HepG2 (cell line): ENCODE measurements at regions not wholly inside any gene's neighbourhood (a gene's known extent, or its start where the extent isn't known, plus 50 kb on each side); places are given as distances from the start of the nearest gene placed in this dataset.

Source experiments
- ATAC-seq: fragments of 200-7000 bp; cut with Tn5 transposase; 3 replicates; pipeline ENCODE4 v1.9.1; 2020; ENCODE audit warnings: mild to moderate bottlenecking, moderate library complexity
- BruUV-seq: library from RNA; stranded (reverse); fragments of 400-500 nt; replicated peaks from 2 replicates; lab custom pipeline; 2021; lab: Mats Ljungman, UMichigan
- CTCF ChIA-PET: fragments of 300-600 bp; formaldehyde crosslinking; extraction: SDS; loops from one replicate; lab custom pipeline; 2021; ENCODE audit warnings: low total read pairs, inconsistent platforms, low intra/inter-chr PET ratio; lab: Yijun Ruan, JAX
- POLR2A ChIA-PET: fragments of 350-600 bp; sonication (Branson Sonifier 250); formaldehyde crosslinking; loops from one replicate; lab custom pipeline; 2020; ENCODE audit warnings: antibody characterized with exemption, inconsistent platforms; lab: Yijun Ruan, JAX
- DNase-seq: peaks from one replicate; pipeline ENCODE4 v3.0.0-alpha.2; 2015; ENCODE audit warnings: low spot score
- FAIRE-seq: peaks from 3 replicates; lab custom pipeline; 2011; peaks lifted over from hg19 to GRCh38; lab: Jason Lieb, UNC
- H2AFZ ChIP-seq: one replicate; pipeline ENCODE4 v1.6.1; 2011; ENCODE audit warnings: low read length, inconsistent platforms
- H3K27ac ChIP-seq: fragments of 300-600 bp; 3 replicates; pipeline ENCODE4 v1.8.0; 2011; ENCODE audit warnings: mixed run types, mild to moderate bottlenecking, mixed read lengths, low read length, inconsistent platforms; ENCODE audit not compliant: insufficient read depth; ENCODE audit errors: extremely low read length
- H3K27me3 ChIP-seq, 2 experiments: fragments of 200-600 bp in 1 of 2; 2 replicates in 1 of 2; 3 replicates in 1 of 2; pipeline versions ENCODE4 v1.6.0 to v1.8.0; 2011; ENCODE audit warnings: low read length in 2 of 2, mild to moderate bottlenecking in 2 of 2, moderate library complexity in 2 of 2, inconsistent platforms in 1 of 2; ENCODE audit not compliant: insufficient read depth in 2 of 2, control insufficient read depth in 1 of 2
- H3K36me3 ChIP-seq, 2 experiments: fragments of 200-600 bp in 1 of 2; replicated peaks in 1 of 2; 2 replicates in 1 of 2; 3 replicates in 1 of 2; pipeline versions ENCODE4 v1.5.1 to v1.8.0; 2011; ENCODE audit warnings: low read length in 2 of 2, inconsistent platforms in 1 of 2; ENCODE audit not compliant: insufficient read depth in 2 of 2, control insufficient read depth in 1 of 2
- H3K4me1 ChIP-seq: 2 replicates; pipeline ENCODE4 v1.5.1; 2012; ENCODE audit warnings: low read length, inconsistent platforms; ENCODE audit not compliant: insufficient read depth
- H3K4me2 ChIP-seq: 2 replicates; pipeline ENCODE4 v1.6.0; 2011; ENCODE audit warnings: low read depth, low read length, inconsistent platforms
- H3K4me3 ChIP-seq, 3 experiments: fragments of 200-600 bp in 1 of 3; sonication (generic), shearing (Covaris generic) in 1 of 3; replicated peaks in 1 of 3; 2 replicates each; pipeline ENCODE4 v1.5.1; 2011 to 2016; ENCODE audit warnings: low read length in 3 of 3, inconsistent platforms in 2 of 3, low read depth in 2 of 3, mild to moderate bottlenecking in 2 of 3, control low read depth in 1 of 3, mixed read lengths in 1 of 3; ENCODE audit not compliant: insufficient read depth in 1 of 3
- H3K79me2 ChIP-seq: one replicate; pipeline ENCODE4 v1.6.1; 2011; ENCODE audit warnings: low read length, inconsistent platforms; ENCODE audit not compliant: insufficient read depth
- H3K9ac ChIP-seq: 2 replicates; pipeline ENCODE4 v1.6.0; 2011; ENCODE audit warnings: mild to moderate bottlenecking, low read depth, low read length, inconsistent platforms; ENCODE audit not compliant: insufficient read depth
- H3K9me3 ChIP-seq: 2 replicates; pipeline ENCODE4 v1.5.1; 2012; ENCODE audit warnings: mild to moderate bottlenecking, low read length
- H4K20me1 ChIP-seq: 2 replicates; pipeline ENCODE4 v1.6.0; 2011; ENCODE audit warnings: inconsistent platforms, mild to moderate bottlenecking, low read length, moderate library complexity; ENCODE audit not compliant: insufficient read depth
- HES4 ChIP-seq: sonication (generic); formaldehyde crosslinking; IDR thresholded peaks from 2 replicates; pipeline ENCODE4 v1.9.0; 2021; ENCODE audit warnings: mild to moderate bottlenecking, missing genetic modification reagents, borderline replicate concordance
- KLF13 ChIP-seq: sonication (generic); formaldehyde crosslinking; IDR thresholded peaks from 2 replicates; pipeline ENCODE4 v1.4.0; 2020; ENCODE audit warnings: mild to moderate bottlenecking, missing genetic modification reagents
- PHF21A ChIP-seq: sonication (generic); formaldehyde crosslinking; IDR thresholded peaks from 2 replicates; pipeline ENCODE4 v1.5.0; 2020; ENCODE audit warnings: mild to moderate bottlenecking, missing genetic modification reagents
- SRSF9 ChIP-seq: fragments of 200-400 bp; formaldehyde crosslinking; IDR thresholded peaks from 2 replicates; pipeline ENCODE4 v1.6.1; 2018; ENCODE audit warnings: borderline replicate concordance, mild to moderate bottlenecking, low read depth, low read length; ENCODE audit not compliant: insufficient read depth, poor library complexity, severe bottlenecking
- ZFP36L2 ChIP-seq: sonication (generic); formaldehyde crosslinking; IDR thresholded peaks from 2 replicates; pipeline ENCODE4 v1.4.0; 2020; ENCODE audit warnings: missing genetic modification reagents
- ZNF564 ChIP-seq: sonication (generic); formaldehyde crosslinking; IDR thresholded peaks from 2 replicates; pipeline ENCODE4 v1.8.1; 2023; ENCODE audit warnings: mild to moderate bottlenecking, missing genetic modification reagents
- ZNF607 ChIP-seq: sonication (generic); formaldehyde crosslinking; IDR thresholded peaks from 2 replicates; pipeline ENCODE4 v1.5.1; 2020; ENCODE audit warnings: missing genetic modification reagents, mild to moderate bottlenecking, borderline replicate concordance
- ZNF792 ChIP-seq: IDR thresholded peaks from 2 replicates; pipeline ENCODE4 v1.6.1; 2016
- WGBS: methylation state at CpG from one replicate; pipeline ENCODE4 v1.1.6; 2017; ENCODE audit warnings: low lambda C conversion rate; 5-methylcytosine and 5-hydroxymethylcytosine counted together
- in situ Hi-C: cut with HindIII; loops from 2 replicates; pipeline ENCODE4 v1.10.0; 2017; ENCODE audit warnings: low pct_unique_long_range_greater_than_20kb; ENCODE audit not compliant: extremely low pct_ligation_motif_present
- intact Hi-C: fragments of 100-400 bp; cut with micrococcal nuclease; formaldehyde crosslinking; loops from one replicate; pipeline ENCODE4 v1.10.0; 2022; ENCODE audit not compliant: unreplicated experiment
- TF ChIP-seq, protein P1 (sequence below): sonication (generic); formaldehyde crosslinking; IDR thresholded peaks from 2 replicates; pipeline ENCODE4 v1.5.0; 2020; ENCODE audit warnings: mild to moderate bottlenecking, missing genetic modification reagents

DNA sequence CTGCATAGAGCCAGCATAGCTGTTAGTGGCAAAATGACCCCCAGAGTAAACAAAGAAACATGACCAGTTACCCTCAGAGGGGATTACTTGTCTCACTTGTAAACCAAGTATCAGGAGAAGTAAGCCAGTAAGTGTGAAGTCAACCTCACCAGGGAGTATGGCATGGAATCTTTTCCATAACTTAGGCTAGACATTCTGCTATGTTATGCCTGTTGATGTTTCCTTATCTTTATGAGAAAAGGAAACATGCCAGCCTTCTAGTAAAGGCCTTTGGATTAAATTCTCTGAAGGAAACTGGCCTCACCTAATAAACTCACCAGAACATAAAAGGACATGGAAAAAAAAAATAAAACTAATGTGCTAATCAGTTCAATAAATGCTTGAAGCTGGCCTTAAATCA, 87.7 kb downstream of the SEM1 start:
- H3K4me2 ChIP-seq: no peak overlapping the region
- H2AFZ ChIP-seq: no peak overlapping the region
- ATAC-seq: no peak
- no peaks in the 10 kb centered on the region for H3K36me3 ChIP-seq
- no peak overlapping the region for H3K27ac ChIP-seq
- in situ Hi-C loops: no loop called here
- no peak overlapping the region for H3K9ac ChIP-seq
- intact Hi-C loops: no loop called here
- ChIA-PET POLR2A (no interaction called here), CTCF (no interaction called here)
- no peak for FAIRE-seq
- H4K20me1 ChIP-seq: no peaks in the 10 kb centered on the region
- DNase-seq: no peak
- no peaks in the 10 kb centered on the region for H3K79me2 ChIP-seq
- no peaks in the 10 kb centered on the region for H3K9me3 ChIP-seq
- no peaks in the 10 kb centered on the region for H3K27me3 ChIP-seq
- no peaks in the 10 kb centered on the region for H3K4me1 ChIP-seq
- no peak overlapping the region for H3K4me3 ChIP-seq
- BruUV-seq: no TSS peak
- no peak for TF ChIP-seq KLF13 (CRISPR knock-in tag)
- TF ChIP-seq ZFP36L2: no peak
- no peak for TF ChIP-seq ZNF564

GRCh38 chr7:96614154-96614867, 95.3 kb downstream of the SEM1 start:
- no peak overlapping the region for H3K9ac ChIP-seq
- FAIRE-seq (no peak), ATAC-seq (no peak), DNase-seq (no peak)
- H4K20me1 ChIP-seq: no peaks in the 10 kb centered on the region
- no peaks in the 10 kb centered on the region for H3K27me3 ChIP-seq
- H3K4me3 ChIP-seq: no peak overlapping the region
- intact Hi-C loops (no loop called here), in situ Hi-C loops (no loop called here)
- H3K79me2 ChIP-seq: no peaks in the 10 kb centered on the region
- H3K27ac ChIP-seq: no peak overlapping the region
- no peaks in the 10 kb centered on the region for H3K4me1 ChIP-seq
- no peaks in the 10 kb centered on the region for H3K36me3 ChIP-seq
- no peak overlapping the region for H3K4me2 ChIP-seq
- BruUV-seq: no TSS peak
- ChIA-PET CTCF (no interaction called here), POLR2A (no interaction called here)
- WGBS: 17% methylated on average over 5 of the region's 5 CpGs
- no peaks in the 10 kb centered on the region for H3K9me3 ChIP-seq
- no peak overlapping the region for H2AFZ ChIP-seq
- TF ChIP-seq ZNF607 (CRISPR knock-in tag) (no peak), PHF21A (CRISPR knock-in tag) (no peak), HES4 (CRISPR knock-in tag) (no peak), SRSF9 (no peak), ZNF792 (CRISPR knock-in tag) (no peak)
- TF ChIP-seq, protein P1, sequence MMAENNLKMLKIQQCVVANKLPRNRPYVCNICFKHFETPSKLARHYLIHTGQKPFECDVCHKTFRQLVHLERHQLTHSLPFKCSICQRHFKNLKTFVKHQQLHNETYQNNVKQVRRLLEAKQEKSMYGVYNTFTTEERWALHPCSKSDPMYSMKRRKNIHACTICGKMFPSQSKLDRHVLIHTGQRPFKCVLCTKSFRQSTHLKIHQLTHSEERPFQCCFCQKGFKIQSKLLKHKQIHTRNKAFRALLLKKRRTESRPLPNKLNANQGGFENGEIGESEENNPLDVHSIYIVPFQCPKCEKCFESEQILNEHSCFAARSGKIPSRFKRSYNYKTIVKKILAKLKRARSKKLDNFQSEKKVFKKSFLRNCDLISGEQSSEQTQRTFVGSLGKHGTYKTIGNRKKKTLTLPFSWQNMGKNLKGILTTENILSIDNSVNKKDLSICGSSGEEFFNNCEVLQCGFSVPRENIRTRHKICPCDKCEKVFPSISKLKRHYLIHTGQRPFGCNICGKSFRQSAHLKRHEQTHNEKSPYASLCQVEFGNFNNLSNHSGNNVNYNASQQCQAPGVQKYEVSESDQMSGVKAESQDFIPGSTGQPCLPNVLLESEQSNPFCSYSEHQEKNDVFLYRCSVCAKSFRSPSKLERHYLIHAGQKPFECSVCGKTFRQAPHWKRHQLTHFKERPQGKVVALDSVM (CRISPR knock-in tag): no peak
